ENCODE measurements at regions not wholly inside any gene's neighbourhood (a gene's known extent, or its start where the extent isn't known, plus 50 kb on each side); places are given as distances from the start of the nearest gene placed in this dataset.
"Not testable (repeated sequence)": the region's sequence is repeated elsewhere in the genome, so short reads cannot be mapped to it uniquely, and the experiment has no call there.

DNA sequence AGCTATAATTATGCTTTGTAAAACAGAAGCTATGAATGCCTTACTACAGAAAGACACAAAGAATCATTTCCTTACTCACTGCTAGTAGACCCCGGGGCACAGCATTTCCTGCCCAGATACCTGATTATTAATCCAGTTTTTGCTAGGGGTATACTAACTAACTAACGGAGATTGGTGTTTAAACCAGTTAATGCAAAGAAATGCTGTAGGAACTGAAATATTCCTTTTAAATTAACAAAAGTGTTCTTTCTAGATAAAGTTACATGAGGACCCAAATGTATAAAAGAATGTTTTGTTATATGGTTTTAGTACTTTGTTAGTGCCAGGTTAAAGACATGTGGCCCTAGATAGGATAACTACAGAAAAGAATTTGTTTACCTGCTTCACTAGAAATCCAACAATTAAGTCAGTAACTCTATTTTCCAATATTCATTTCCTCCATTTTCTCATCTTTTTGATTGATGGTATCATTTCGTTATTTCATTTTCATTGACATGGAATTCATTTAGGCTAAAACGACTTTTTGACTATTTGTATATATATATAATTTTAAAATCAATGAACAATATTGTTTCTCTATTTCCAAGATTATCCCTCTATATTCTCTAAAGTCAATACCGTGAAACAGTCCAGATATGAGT is 169.0 kb downstream of the USP22 start:
- not testable (repeated sequence) for H3K27ac ChIP-seq (ENCODE audit: low read depth, low read length); H3K4me1 ChIP-seq (ENCODE audit: control insufficient read depth, insufficient read depth, low read length); H3K9ac ChIP-seq (ENCODE audit: low read length); H3K27me3 ChIP-seq (ENCODE audit: control insufficient read depth, insufficient read depth, low read length); H3K9me3 ChIP-seq (ENCODE audit: control insufficient read depth, insufficient read depth, low read depth, low read length); H3K36me3 ChIP-seq (ENCODE audit: control insufficient read depth, insufficient read depth, low read length); H3K4me3 ChIP-seq (ENCODE audit: low read depth, low read length)

DNA sequence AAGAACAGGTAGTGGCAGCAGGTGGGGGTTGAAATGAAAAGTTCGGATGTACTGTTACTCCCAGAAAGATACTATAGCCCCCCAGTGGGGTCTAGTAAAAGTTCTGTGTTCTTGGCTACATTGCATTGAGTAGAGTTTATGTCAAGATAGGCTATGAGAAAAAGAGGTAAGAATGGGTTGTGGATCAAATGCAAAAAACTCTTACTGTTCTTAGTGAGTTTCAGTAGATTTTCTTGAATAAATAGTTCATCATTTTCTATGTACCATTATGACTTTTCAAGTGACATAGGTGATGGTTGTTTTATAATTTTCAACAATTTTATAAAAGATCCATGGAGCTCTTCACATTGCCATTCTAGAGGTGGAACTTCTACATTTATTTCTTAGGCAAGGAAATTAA is 165.4 kb downstream of the USP22 start:
- not testable (repeated sequence) for H3K9me3 ChIP-seq (ENCODE audit: control insufficient read depth, insufficient read depth, low read depth, low read length); H3K27me3 ChIP-seq (ENCODE audit: control insufficient read depth, insufficient read depth, low read length); H3K27ac ChIP-seq (ENCODE audit: low read depth, low read length); H3K9ac ChIP-seq (ENCODE audit: low read length); H3K4me1 ChIP-seq (ENCODE audit: control insufficient read depth, insufficient read depth, low read length); H3K36me3 ChIP-seq (ENCODE audit: control insufficient read depth, insufficient read depth, low read length); H3K4me3 ChIP-seq (ENCODE audit: low read depth, low read length)

DNA sequence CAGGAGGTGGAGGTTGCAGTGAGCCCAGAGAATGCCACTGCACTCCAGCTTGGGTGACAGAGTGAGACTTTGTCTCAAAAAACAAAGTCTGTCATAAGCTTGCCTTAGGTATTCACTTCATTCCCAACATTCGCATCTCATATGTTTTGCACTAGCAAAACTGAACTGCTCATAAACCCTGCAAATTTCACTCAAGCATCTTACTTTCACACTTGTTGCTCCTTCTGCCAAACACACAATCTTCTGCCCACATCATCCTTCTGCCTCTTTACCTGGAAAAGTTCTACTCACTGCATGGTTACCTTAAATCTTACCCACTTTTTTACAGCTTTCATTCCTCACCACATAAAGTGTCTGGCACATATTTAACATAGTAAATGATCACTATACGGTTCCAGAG is 152.5 kb downstream of the USP22 start:
- no peaks in the 10 kb centered on the region for H3K4me1 ChIP-seq (ENCODE audit: control insufficient read depth, insufficient read depth, low read length)
- no peak overlapping the region for H3K4me3 ChIP-seq (ENCODE audit: low read depth, low read length)
- H3K9ac ChIP-seq (ENCODE audit: low read length): no peak overlapping the region
- no peaks in the 10 kb centered on the region for H3K9me3 ChIP-seq (ENCODE audit: control insufficient read depth, insufficient read depth, low read depth, low read length)
- H3K27ac ChIP-seq (ENCODE audit: low read depth, low read length): no peak overlapping the region
- H3K27me3 ChIP-seq (ENCODE audit: control insufficient read depth, insufficient read depth, low read length): no peaks in the 10 kb centered on the region
- no peaks in the 10 kb centered on the region for H3K36me3 ChIP-seq (ENCODE audit: control insufficient read depth, insufficient read depth, low read length)

DNA sequence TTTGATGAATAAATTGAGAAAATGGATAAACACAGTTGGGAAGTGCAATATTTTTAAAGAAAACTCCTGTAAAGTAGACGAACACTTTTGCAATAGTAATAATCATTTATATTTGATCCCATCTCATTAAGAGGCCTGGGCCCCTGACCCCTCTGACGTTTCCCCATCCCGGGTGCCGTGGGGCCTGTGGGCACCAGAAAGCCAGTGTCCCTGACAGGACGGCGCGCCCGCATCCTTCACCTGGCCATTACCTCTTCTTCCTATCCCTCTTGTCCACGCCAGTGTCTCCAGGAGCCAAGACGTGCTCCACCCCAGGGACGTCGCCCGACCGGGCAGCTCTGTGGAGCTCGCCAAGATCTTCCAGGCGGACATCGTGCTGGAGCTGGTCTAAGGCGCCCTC is 147.4 kb downstream of the USP22 start:
- not testable (repeated sequence) for H3K27ac ChIP-seq (ENCODE audit: low read depth, low read length); H3K9me3 ChIP-seq (ENCODE audit: control insufficient read depth, insufficient read depth, low read depth, low read length); H3K36me3 ChIP-seq (ENCODE audit: control insufficient read depth, insufficient read depth, low read length); H3K4me3 ChIP-seq (ENCODE audit: low read depth, low read length); H3K9ac ChIP-seq (ENCODE audit: low read length); H3K27me3 ChIP-seq (ENCODE audit: control insufficient read depth, insufficient read depth, low read length)
- peaks cover 13% of the 10 kb centered on the region for H3K4me1 ChIP-seq (ENCODE audit: control insufficient read depth, insufficient read depth, low read length)

DNA sequence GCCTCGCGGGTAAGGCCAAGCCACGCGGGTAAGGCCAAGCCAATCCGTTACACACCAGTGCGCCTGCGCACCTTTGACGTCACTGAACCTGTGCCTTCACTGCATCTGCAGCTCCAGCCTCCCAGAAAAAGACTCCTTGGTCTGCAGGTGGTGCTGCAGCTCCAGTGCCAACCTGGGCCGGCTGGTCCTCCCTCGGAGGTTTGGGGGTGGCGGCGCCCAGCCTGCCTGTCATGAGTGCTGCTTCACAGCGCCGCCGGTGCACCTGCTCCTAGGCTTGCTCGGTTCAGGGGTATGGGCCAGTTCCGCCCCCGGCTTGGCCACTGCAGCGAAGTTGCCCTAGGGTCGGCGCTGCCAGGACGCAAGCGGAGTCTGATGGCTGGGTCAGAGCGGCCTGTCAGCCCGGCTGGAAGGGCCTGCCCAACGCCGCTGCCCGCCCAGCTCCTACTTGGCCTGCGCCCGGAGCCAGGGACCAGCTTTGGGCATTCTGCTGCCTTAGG is 146.6 kb downstream of the USP22 start:
- H3K27me3 ChIP-seq (ENCODE audit: control insufficient read depth, insufficient read depth, low read length): no peaks in the 10 kb centered on the region
- no peak overlapping the region for H3K27ac ChIP-seq (ENCODE audit: low read depth, low read length)
- H3K4me3 ChIP-seq (ENCODE audit: low read depth, low read length): no peak overlapping the region
- no peak overlapping the region for H3K9ac ChIP-seq (ENCODE audit: low read length)
- no peaks in the 10 kb centered on the region for H3K9me3 ChIP-seq (ENCODE audit: control insufficient read depth, insufficient read depth, low read depth, low read length)
- peaks cover 2% of the 10 kb centered on the region; the same call in 1 of the 2 replicates for H3K36me3 ChIP-seq (ENCODE audit: control insufficient read depth, insufficient read depth, low read length)
- peaks cover 13% of the 10 kb centered on the region for H3K4me1 ChIP-seq (ENCODE audit: control insufficient read depth, insufficient read depth, low read length)

DNA sequence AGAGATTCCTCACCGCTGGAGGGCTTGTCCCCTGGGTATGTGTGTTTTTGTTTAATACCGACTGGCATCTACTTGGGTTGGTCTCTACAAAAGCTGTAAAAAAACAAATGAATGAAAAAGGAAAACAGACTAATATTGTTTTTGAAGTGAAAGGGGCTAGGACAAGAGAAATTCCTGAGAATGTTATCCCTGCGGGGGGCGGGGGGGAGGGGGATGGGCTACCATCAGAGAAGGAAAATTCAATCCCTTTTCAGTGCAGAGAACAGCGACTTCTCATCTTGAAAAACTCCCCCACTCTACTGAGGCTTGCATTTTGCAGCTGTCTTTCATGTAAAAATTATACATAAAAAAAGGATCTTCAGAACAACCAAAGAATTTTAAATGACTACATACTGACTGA is 144.1 kb downstream of the USP22 start:
- Histone ChIP-seq H3K4me3 (ENCODE audit: low read depth, low read length) (peak overlapping the region; percentile 16; the same call in 1 of the 2 replicates), H3K4me1 (ENCODE audit: control insufficient read depth, insufficient read depth, low read length) (peaks cover 13% of the 10 kb centered on the region), H3K9ac (ENCODE audit: low read length) (peak overlapping the region; percentile 3), H3K27ac (ENCODE audit: low read depth, low read length) (0 out of 2 replicates have a peak overlapping the region, but pooled peaks have one; percentile 33)
- not testable (repeated sequence) for H3K9me3 ChIP-seq (ENCODE audit: control insufficient read depth, insufficient read depth, low read depth, low read length); H3K36me3 ChIP-seq (ENCODE audit: control insufficient read depth, insufficient read depth, low read length); H3K27me3 ChIP-seq (ENCODE audit: control insufficient read depth, insufficient read depth, low read length)

DNA sequence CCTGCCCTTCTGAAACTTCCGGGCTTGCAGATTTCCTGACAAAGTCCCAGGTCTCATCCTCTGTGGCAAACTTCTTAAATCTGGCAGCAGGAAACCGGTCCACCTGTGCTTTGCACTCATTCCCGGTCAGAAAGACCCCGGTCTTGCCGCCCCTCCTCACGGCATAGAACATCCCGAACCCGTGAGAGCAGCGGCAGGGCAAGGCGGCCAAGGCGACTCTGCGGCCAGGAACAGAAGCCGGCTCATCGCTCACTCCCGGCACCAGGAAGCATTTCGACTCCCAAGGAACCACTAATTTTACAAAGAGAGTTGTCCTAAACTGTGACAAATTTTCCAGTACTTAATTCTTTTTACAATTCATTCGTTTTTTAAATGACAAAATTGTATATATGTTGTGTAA is 140.3 kb downstream of the USP22 start:
- not testable (repeated sequence) for H3K27me3 ChIP-seq (ENCODE audit: control insufficient read depth, insufficient read depth, low read length); H3K27ac ChIP-seq (ENCODE audit: low read depth, low read length); H3K9ac ChIP-seq (ENCODE audit: low read length); H3K9me3 ChIP-seq (ENCODE audit: control insufficient read depth, insufficient read depth, low read depth, low read length); H3K4me3 ChIP-seq (ENCODE audit: low read depth, low read length); H3K36me3 ChIP-seq (ENCODE audit: control insufficient read depth, insufficient read depth, low read length)
- peaks cover 13% of the 10 kb centered on the region for H3K4me1 ChIP-seq (ENCODE audit: control insufficient read depth, insufficient read depth, low read length)

DNA sequence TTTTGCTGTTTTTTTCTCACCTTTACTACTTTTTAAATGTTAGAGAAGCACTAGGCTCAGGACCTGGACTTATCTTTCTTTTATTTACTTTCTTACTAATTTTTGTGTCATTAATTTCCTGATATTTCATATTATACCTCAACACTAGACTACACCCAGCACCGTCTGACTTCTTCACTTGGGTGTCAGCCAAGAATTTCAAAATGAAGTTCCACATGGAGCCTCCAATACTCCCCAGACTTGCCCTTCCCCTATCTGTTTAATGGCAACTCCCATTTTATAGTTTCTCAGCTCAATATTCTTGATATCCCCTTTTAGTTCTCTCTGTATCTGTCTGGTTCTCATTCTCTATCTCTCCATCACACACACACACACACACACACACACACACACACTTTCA is 139.3 kb downstream of the USP22 start:
- not testable (repeated sequence) for H3K9me3 ChIP-seq (ENCODE audit: control insufficient read depth, insufficient read depth, low read depth, low read length); H3K4me3 ChIP-seq (ENCODE audit: low read depth, low read length); H3K9ac ChIP-seq (ENCODE audit: low read length); H3K27me3 ChIP-seq (ENCODE audit: control insufficient read depth, insufficient read depth, low read length); H3K27ac ChIP-seq (ENCODE audit: low read depth, low read length); H3K36me3 ChIP-seq (ENCODE audit: control insufficient read depth, insufficient read depth, low read length); H3K4me1 ChIP-seq (ENCODE audit: control insufficient read depth, insufficient read depth, low read length)

DNA sequence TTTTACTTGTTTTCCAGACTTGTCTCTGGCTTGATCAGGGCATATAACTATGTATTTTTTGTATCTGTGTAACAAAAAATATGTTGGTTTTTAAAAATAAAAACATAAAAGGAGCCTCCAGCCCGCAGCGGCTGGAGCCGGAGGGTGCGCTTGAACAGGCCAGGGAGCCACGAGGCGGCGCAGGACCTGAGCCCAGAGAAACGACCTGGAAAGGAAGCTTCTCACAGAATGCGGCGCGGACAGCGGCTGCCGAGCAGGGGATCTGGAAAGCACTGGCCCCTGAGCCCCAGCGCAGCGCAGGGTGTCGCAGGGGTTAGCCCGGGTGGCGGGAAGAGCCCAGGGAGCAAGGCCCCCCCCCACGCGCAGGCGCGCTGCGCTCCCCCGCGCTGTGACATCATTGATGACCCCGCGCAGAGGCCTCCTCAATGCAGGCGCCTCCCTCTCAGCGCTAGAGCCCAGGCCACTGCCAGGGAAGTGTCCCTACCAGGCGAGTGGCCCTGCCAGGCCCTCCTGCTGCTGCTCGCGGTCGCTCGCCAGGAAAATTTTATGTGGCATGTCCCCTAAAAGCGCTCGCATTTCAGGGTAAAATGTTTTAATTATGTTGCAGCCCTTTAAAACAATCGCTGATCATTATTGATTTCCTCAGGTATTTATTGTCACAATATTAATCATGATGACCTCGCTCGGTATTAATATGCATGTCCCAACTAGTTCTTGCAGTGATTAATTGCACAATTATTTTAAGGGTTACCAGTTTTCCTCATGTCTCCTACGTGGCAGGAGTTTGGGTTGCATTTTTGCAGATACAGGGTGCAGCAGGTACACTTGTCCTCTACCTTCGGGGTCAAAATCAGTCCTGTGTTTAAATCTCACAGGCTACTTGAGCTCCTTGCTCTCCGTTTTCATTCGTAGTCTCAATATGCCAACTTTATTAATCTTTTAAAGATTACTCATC is 134.2 kb downstream of the USP22 start:
- Histone ChIP-seq H3K27ac (ENCODE audit: low read depth, low read length) (peak overlapping the region; percentile 14; the same call in 1 of the 2 replicates), H3K36me3 (ENCODE audit: control insufficient read depth, insufficient read depth, low read length) (no peaks in the 10 kb centered on the region), H3K4me3 (ENCODE audit: low read depth, low read length) (peak overlapping the region; percentile 47), H3K9me3 (ENCODE audit: control insufficient read depth, insufficient read depth, low read depth, low read length) (no peaks in the 10 kb centered on the region), H3K4me1 (ENCODE audit: control insufficient read depth, insufficient read depth, low read length) (peaks cover 5% of the 10 kb centered on the region), H3K27me3 (ENCODE audit: control insufficient read depth, insufficient read depth, low read length) (no peaks in the 10 kb centered on the region), H3K9ac (ENCODE audit: low read length) (peak overlapping the region; percentile 0)

DNA sequence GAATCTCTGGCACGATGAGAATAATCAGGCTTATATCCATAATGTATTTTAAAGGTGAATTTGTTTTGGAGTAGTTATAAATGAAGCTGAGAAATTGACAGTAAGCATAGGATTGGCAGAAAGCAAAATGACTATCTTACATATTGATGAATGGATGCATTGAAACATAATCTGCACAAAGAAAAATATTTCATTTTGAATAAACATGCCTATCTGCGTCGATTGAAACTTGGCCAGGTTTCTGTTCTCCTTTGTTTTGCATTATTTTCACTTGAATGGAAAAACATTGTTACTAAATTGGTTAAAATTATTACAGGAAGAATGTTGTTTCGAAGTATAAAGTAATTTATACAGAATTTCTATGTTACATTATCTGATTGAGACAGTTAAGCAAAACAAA is 128.2 kb downstream of the USP22 start:
- H3K4me3 ChIP-seq (ENCODE audit: low read depth, low read length): no peak overlapping the region
- no peaks in the 10 kb centered on the region for H3K27me3 ChIP-seq (ENCODE audit: control insufficient read depth, insufficient read depth, low read length)
- no peak overlapping the region for H3K9ac ChIP-seq (ENCODE audit: low read length)
- H3K4me1 ChIP-seq (ENCODE audit: control insufficient read depth, insufficient read depth, low read length): no peaks in the 10 kb centered on the region
- H3K27ac ChIP-seq (ENCODE audit: low read depth, low read length): no peak overlapping the region
- no peaks in the 10 kb centered on the region for H3K36me3 ChIP-seq (ENCODE audit: control insufficient read depth, insufficient read depth, low read length)
- no peaks in the 10 kb centered on the region for H3K9me3 ChIP-seq (ENCODE audit: control insufficient read depth, insufficient read depth, low read depth, low read length)

DNA sequence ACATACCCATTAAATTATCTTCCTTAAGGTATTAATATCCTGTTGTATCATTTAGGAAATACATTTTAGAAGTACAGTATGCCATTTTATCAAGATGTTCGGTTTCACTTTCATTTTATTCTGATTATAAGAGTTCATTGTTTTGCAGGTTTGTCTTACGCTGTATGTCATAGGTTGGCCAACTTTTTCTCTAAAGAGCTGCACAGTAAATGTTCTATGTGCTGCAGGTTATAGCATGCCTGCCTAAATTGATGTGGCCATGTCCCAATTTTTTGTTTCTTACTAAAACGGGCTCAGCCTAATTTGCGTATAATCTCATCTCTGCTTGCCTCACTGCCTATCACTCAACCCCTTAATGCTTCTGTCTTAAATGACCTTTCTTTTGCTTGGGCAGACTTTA is 126.4 kb downstream of the USP22 start:
- no peak overlapping the region for H3K4me3 ChIP-seq (ENCODE audit: low read depth, low read length)
- H3K27ac ChIP-seq (ENCODE audit: low read depth, low read length): no peak overlapping the region
- H3K4me1 ChIP-seq (ENCODE audit: control insufficient read depth, insufficient read depth, low read length): 0 out of 2 replicates have a peak, but pooled peaks cover 4% of the 10 kb centered on the region
- H3K36me3 ChIP-seq (ENCODE audit: control insufficient read depth, insufficient read depth, low read length): no peaks in the 10 kb centered on the region
- no peaks in the 10 kb centered on the region for H3K9me3 ChIP-seq (ENCODE audit: control insufficient read depth, insufficient read depth, low read depth, low read length)
- H3K27me3 ChIP-seq (ENCODE audit: control insufficient read depth, insufficient read depth, low read length): no peaks in the 10 kb centered on the region
- no peak overlapping the region for H3K9ac ChIP-seq (ENCODE audit: low read length)

Data from HUES6 (cell line).